GM13977 (cell line): ENCODE measurements at regions not wholly inside any gene's neighbourhood (a gene's known extent, or its start where the extent isn't known, plus 50 kb on each side); places are given as distances from the start of the nearest gene placed in this dataset.
"Not testable (repeated sequence)": the region's sequence is repeated elsewhere in the genome, so short reads cannot be mapped to it uniquely, and the experiment has no call there.

ENCODE experiments used
- DNase-seq: peaks from one replicate; pipeline ENCODE4 v3.0.0; 2012; ENCODE audit warnings: low spot score
- CTCF ChIP-seq: IDR thresholded peaks from 2 replicates; pipeline ENCODE4 v1.5.1; 2012; ENCODE audit warnings: mild to moderate bottlenecking, control low read depth; ENCODE audit not compliant: insufficient read depth; ENCODE audit errors: extremely low read depth, missing control alignments
- in situ Hi-C: fragments of 300-500 bp; cut with MboI; formaldehyde crosslinking; loops from one replicate; pipeline ENCODE4 v1.12.0; 2022; ENCODE audit warnings: low sequenced_read_pairs, low pct_unique_long_range_greater_than_20kb, mixed read lengths, inconsistent platforms; ENCODE audit not compliant: unreplicated experiment

- DNase-seq, in situ Hi-C loops: not testable (repeated sequence)
Measured at GRCh38 chr4:154907345-154908045, 126.4 kb downstream of the RBM46 start.

GRCh38 chr4:154908168-154908567 is 127.1 kb downstream of the RBM46 start:
- in situ Hi-C loops: no loop called here
- DNase-seq: no peak
- no peak for TF ChIP-seq CTCF

GRCh38 chr4:154911097-154911496 is 130.0 kb downstream of the RBM46 start:
- no peak for TF ChIP-seq CTCF
- DNase-seq: no peak
- in situ Hi-C loops: no loop called here

- DNase-seq: no peak
- in situ Hi-C loops: no loop called here
- TF ChIP-seq CTCF: no peak
Measured at GRCh38 chr4:154911608-154912098, 130.6 kb downstream of the RBM46 start.

GRCh38 chr4:154916068-154916467 is 135.0 kb downstream of the RBM46 start:
- TF ChIP-seq CTCF: no peak
- in situ Hi-C loops: no loop called here
- DNase-seq: no peak

- no peak for DNase-seq
- no peak for TF ChIP-seq CTCF
- in situ Hi-C loops: no loop called here
Measured at GRCh38 chr4:154927126-154927680, 146.1 kb downstream of the RBM46 start.

- in situ Hi-C loops: no loop called here
- TF ChIP-seq CTCF: peak; percentile 19
- DNase-seq: no peak
Measured at GRCh38 chr4:154928640-154929257, 147.7 kb downstream of the RBM46 start.
